ENCODE measurements at regions not wholly inside any gene's neighbourhood (a gene's known extent, or its start where the extent isn't known, plus 50 kb on each side); places are given as distances from the start of the nearest gene placed in this dataset.
"Not testable (repeated sequence)": the region's sequence is repeated elsewhere in the genome, so short reads cannot be mapped to it uniquely, and the experiment has no call there.

DNA sequence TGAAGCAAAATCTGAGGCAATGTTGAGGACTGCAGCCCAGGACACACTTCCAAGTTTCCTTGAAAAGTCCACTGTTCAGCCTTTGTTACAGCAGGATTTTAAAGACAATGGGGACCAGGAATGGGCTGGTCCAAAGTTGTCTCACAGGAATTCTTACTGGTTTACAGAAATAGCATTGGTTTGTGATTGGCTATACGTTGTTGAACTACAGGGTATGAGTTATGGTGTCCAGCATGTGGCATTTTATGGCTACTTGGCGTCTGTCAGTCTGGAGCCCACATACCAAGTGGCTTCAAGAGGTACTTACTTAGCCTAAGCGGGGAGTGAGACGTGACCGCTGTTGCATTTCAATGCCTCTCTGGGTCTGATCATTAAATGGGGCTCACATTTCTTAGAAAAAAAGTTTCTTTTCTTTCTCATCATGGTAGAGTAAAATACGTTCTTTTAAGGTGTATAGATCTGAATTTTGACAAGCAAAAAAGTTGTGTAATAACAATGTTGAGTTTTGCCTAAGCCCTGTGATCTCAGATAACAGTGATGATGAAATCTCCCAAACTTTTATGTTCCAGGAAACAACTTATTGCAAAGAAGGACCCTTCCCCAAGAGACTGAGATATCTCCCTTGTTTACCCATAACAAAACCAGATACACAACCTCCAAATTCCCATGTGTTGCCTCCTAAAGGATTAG, 100.0 kb upstream of the TRIM24 start:
- no peak for DNase-seq (ENCODE audit: extremely low spot score)
- Histone ChIP-seq H3K36me3 (ENCODE audit: insufficient read depth) (no peaks in the 10 kb centered on the region), H3K4me1 (ENCODE audit: insufficient read depth) (no peaks in the 10 kb centered on the region), H3K4me3 (ENCODE audit: low read depth, low read length) (no peak overlapping the region), H3K27ac (ENCODE audit: low read depth) (no peak overlapping the region)
- 77% methylated on average over 6 of the region's 6 CpGs for WGBS

- no peaks in the 10 kb centered on the region for H3K4me1 ChIP-seq (ENCODE audit: insufficient read depth)
- WGBS = 90% methylated on average over 2 of the region's 2 CpGs
- H3K4me3 ChIP-seq (ENCODE audit: low read depth, low read length) = no peak overlapping the region
- H3K27ac ChIP-seq (ENCODE audit: low read depth) = no peak overlapping the region
- H3K36me3 ChIP-seq (ENCODE audit: insufficient read depth) = no peaks in the 10 kb centered on the region
- no peak for DNase-seq (ENCODE audit: extremely low spot score)
Observed at GRCh38 chr7:138363721-138364120, 96.3 kb upstream of the TRIM24 start.

DNA sequence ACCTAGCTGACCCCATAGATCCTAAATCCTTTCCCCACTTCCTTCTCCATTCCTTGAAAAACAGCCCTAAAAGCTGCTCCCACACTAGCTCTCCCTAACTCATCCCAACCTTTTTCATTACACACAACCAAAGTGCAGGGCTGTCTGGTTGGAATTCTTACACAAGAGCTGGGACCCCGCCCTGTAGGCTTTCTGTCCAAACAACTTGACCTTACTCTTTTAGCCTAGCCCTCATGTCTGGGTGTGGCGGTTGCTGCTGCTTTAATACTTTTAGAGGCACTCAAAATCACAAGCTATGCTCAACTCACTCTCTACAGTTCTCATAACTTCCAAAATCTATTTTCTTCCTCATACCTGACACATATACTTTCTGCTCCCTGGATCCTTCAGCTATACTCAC, 93.9 kb upstream of the TRIM24 start:
- not testable (repeated sequence) for H3K4me3 ChIP-seq (ENCODE audit: low read depth, low read length); H3K4me1 ChIP-seq (ENCODE audit: insufficient read depth); DNase-seq (ENCODE audit: extremely low spot score); H3K36me3 ChIP-seq (ENCODE audit: insufficient read depth); H3K27ac ChIP-seq (ENCODE audit: low read depth)
- WGBS = 89% methylated on average over 2 of the region's 2 CpGs

DNA sequence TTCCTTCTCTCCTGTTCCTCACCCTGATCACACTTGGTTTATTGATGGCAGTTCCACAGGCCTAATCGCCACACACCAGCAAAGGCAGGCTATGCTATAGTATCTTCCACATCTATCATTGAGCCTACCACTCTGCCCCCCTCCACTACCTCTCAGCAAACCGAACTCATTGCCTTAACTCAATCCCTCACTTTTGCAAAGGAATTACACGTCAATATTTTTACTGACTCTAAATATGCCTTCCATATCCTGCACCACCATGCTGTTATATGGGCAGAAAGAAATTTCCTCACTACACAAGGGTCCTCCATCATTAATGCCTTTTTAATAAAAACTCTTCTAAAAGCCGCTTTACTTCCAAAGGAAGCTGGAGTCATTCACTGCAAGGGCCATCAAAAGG, 93.4 kb upstream of the TRIM24 start:
- not testable (repeated sequence) for H3K4me1 ChIP-seq (ENCODE audit: insufficient read depth); H3K4me3 ChIP-seq (ENCODE audit: low read depth, low read length); H3K36me3 ChIP-seq (ENCODE audit: insufficient read depth); H3K27ac ChIP-seq (ENCODE audit: low read depth); DNase-seq (ENCODE audit: extremely low spot score)
- WGBS = 95% methylated on average over 4 of the region's 4 CpGs

- 89% methylated on average over 1 of the region's 1 CpG for WGBS
- Histone ChIP-seq H3K4me1 (ENCODE audit: insufficient read depth) (no peaks in the 10 kb centered on the region), H3K36me3 (ENCODE audit: insufficient read depth) (no peaks in the 10 kb centered on the region), H3K27ac (ENCODE audit: low read depth) (no peak overlapping the region), H3K4me3 (ENCODE audit: low read depth, low read length) (no peak overlapping the region)
- no peak for DNase-seq (ENCODE audit: extremely low spot score)
Observed at GRCh38 chr7:138369797-138370196, 90.3 kb upstream of the TRIM24 start.

DNA sequence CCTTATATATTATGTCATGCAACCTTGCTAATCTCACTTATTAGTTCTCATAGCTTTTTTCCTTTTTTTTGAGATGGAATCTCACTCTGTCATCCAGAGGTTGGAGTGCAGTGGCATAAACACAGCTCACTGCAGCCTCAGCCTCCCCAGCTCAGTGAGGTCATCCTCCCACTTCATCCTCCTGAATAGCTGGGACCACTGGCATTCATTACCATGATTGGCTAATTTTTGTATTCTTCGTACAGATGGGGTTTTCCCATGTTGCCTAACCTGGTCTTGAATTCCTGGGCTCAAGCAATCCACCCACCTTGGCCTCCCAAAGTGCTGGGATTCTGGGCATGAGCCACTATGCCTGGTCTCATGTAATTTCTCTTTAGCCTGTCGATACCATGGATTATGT, 89.1 kb upstream of the TRIM24 start:
- no peak overlapping the region for H3K4me3 ChIP-seq (ENCODE audit: low read depth, low read length)
- H3K4me1 ChIP-seq (ENCODE audit: insufficient read depth) = no peaks in the 10 kb centered on the region
- H3K36me3 ChIP-seq (ENCODE audit: insufficient read depth) = no peaks in the 10 kb centered on the region
- DNase-seq (ENCODE audit: extremely low spot score) = no peak
- H3K27ac ChIP-seq (ENCODE audit: low read depth) = no peak overlapping the region
- 90% methylated on average over 2 of the region's 2 CpGs for WGBS

- H3K27ac ChIP-seq (ENCODE audit: low read depth) = no peak overlapping the region
- H3K36me3 ChIP-seq (ENCODE audit: insufficient read depth) = no peaks in the 10 kb centered on the region
- H3K4me3 ChIP-seq (ENCODE audit: low read depth, low read length) = no peak overlapping the region
- no peak for DNase-seq (ENCODE audit: extremely low spot score)
- 84% methylated on average over 3 of the region's 3 CpGs for WGBS
- no peaks in the 10 kb centered on the region for H3K4me1 ChIP-seq (ENCODE audit: insufficient read depth)
Observed at GRCh38 chr7:138374119-138374693, 85.9 kb upstream of the TRIM24 start.

DNA sequence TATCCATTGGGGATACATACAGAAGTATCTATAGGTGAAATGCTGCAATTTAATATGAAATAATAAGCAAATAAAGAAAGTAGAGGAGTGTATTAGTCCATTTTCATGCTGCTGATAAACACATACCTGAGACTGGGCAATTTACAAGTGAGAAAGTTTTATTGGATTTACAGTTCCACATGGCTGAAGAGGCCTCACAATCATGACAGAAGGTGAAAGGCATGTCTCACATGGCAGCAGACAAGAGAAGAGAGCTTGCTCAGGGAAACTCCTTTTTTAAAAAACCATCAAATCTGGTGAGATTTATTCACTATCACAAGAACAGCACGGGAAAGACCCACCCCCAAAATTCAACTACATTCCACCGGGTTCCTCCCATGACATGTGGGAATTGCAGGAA, 82.8 kb upstream of the TRIM24 start:
- Histone ChIP-seq H3K4me1 (ENCODE audit: insufficient read depth) (no peaks in the 10 kb centered on the region), H3K27ac (ENCODE audit: low read depth) (no peak overlapping the region), H3K36me3 (ENCODE audit: insufficient read depth) (no peaks in the 10 kb centered on the region), H3K4me3 (ENCODE audit: low read depth, low read length) (no peak overlapping the region)
- 79% methylated on average over 2 of the region's 2 CpGs for WGBS
- no peak for DNase-seq (ENCODE audit: extremely low spot score)

DNA sequence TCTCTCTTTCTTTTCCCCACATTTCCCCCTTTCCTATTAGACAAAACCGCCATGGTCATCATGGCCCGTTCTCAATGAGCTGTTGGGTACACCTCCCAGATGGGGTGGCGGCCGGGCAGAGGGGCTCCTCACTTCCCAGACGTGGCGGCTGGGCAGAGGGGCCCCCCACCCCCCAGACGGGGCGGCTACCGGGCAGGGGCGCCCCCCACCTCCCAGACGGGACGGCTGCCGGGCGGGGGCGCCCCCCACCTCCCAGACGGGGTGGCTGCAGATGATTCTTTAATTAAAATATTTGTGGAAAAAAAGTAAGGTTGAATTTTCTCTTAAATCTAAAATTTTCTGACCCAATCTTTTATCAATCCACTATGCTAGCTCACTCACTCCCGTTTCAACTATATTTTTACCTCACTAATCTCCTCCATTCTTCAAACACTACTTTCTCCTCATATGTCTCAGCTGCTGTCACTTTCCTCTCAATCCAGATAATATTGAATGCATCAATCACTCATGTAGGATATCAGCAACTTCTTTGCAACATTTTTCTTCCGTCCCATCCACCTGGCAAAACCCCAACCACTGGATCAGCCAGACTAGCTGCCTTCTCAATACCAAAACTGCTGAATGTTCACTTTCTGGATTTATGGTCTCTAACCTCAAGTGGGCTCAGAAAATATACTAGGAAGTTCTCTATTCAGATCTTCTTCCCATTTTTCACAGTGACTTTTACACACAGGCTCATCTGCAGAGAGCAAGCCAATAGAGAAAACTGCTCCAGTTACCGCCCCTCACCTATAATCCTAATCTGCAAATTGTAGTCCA, 81.1 kb upstream of the TRIM24 start:
- Histone ChIP-seq H3K4me1 (ENCODE audit: insufficient read depth) (no peaks in the 10 kb centered on the region), H3K4me3 (ENCODE audit: low read depth, low read length) (no peak overlapping the region), H3K36me3 (ENCODE audit: insufficient read depth) (no peaks in the 10 kb centered on the region), H3K27ac (ENCODE audit: low read depth) (no peak overlapping the region)
- WGBS = 91% methylated on average over 19 of the region's 19 CpGs
- DNase-seq (ENCODE audit: extremely low spot score) = no peak

DNA sequence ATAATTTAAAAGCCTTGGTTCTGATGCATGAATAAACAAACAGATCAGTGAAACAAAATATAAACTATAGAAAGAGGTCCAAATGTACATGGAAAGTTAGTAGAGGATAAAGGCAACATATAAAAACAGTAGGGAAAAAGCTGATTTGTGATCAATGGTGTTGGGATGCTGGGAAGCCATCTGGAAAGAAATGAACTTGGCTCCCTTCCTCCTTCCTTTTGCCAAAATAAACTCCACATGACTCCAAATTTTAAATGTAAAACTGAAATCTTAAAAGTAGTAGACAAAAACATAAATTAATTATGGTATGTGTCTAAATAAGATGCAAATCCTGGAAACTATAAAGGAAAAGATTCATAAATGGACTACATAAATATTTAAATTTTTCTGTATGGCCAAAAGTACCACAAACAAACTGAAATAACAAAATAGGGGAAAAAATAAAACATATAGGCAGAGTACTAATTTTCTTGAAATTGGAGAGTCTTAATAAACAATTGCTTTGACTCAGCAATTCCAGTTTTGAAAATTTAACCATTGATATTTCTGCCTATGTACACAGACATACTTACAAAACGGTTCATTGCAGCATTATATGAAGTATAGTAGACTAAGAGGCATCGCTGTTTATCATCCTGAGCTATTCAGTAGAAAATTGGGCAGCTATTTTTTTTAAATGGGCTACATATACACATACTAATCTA, 77.0 kb upstream of the TRIM24 start:
- no peaks in the 10 kb centered on the region for H3K36me3 ChIP-seq (ENCODE audit: insufficient read depth)
- no peak overlapping the region for H3K4me3 ChIP-seq (ENCODE audit: low read depth, low read length)
- no peak overlapping the region for H3K27ac ChIP-seq (ENCODE audit: low read depth)
- WGBS = 85% methylated on average over 2 of the region's 2 CpGs
- H3K4me1 ChIP-seq (ENCODE audit: insufficient read depth) = no peaks in the 10 kb centered on the region
- no peak for DNase-seq (ENCODE audit: extremely low spot score)

GRCh38 chr7:138386821-138387220, 73.2 kb upstream of the TRIM24 start:
- H3K4me3 ChIP-seq (ENCODE audit: low read depth, low read length) = no peak overlapping the region
- WGBS = 87% methylated on average over 4 of the region's 4 CpGs

DNA sequence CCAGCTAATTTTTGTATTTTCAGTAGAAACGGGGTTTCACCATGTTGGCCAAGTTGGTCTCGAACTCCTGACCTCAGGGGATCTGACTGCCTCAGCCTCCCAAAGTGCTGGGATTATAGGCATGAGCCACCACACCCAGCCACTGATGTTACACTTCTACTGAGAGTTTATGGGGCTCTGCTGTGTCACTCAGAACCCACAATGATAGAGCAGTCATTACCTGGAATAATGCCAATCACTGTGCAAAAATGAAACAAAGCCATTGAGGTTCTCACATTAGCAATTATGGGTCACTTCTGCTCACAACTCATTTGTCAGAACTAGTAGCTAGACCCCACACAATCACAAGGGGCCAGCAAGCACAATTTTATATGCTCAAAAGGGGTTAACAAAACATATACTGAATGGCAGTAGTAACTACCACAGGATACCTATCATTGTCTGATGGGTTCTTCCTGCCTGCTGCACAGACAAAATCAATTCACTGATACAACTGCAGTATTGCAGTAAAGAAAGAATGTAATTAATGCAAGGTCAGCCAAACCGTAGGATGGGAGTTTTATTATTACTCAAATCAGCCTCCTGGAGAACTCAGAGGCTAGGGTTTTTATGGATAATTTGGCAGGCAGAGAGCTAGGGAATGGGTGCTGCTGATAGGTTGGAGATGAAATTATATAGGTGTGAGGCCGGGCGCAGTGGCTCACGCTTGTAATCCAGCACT, 72.1 kb upstream of the TRIM24 start:
- Histone ChIP-seq H3K4me3 (ENCODE audit: low read depth, low read length) (no peak overlapping the region), H3K36me3 (ENCODE audit: insufficient read depth) (no peaks in the 10 kb centered on the region), H3K27ac (ENCODE audit: low read depth) (no peak overlapping the region), H3K4me1 (ENCODE audit: insufficient read depth) (no peaks in the 10 kb centered on the region)
- no peak for DNase-seq (ENCODE audit: extremely low spot score)
- WGBS = 95% methylated on average over 6 of the region's 6 CpGs

More at GRCh38 chr7:138386821-138387220, 73.2 kb upstream of the TRIM24 start:
- Histone ChIP-seq H3K27ac (ENCODE audit: low read depth) (no peak overlapping the region), H3K4me1 (ENCODE audit: insufficient read depth) (no peaks in the 10 kb centered on the region), H3K36me3 (ENCODE audit: insufficient read depth) (no peaks in the 10 kb centered on the region)
- no peak for DNase-seq (ENCODE audit: extremely low spot score)
